ENCODE measurements at regions not wholly inside any gene's neighbourhood (a gene's known extent, or its start where the extent isn't known, plus 50 kb on each side); places are given as distances from the start of the nearest gene placed in this dataset.

- TF ChIP-seq FOS (IDR thresholded peaks at IDR 0.05; ENCODE audit: low read depth, low read length), result no peak
- TF ChIP-seq USF2 (IDR thresholded peaks at IDR 0.05; ENCODE audit: low read depth, low read length), result no peak
- TF ChIP-seq MAFK (IDR thresholded peaks at IDR 0.05; ENCODE audit: low read depth, low read length), result no peak
- TF ChIP-seq CTCF (conservative IDR thresholded peaks at IDR 0.05; ENCODE audit: low read depth, low read length), result no peak
- no peak for TF ChIP-seq CEBPB (IDR thresholded peaks at IDR 0.05; ENCODE audit: low read depth, low read length)
- TF ChIP-seq RAD21 (IDR thresholded peaks at IDR 0.05; ENCODE audit: low read length), result no peak
- no peak for TF ChIP-seq MXI1 (IDR thresholded peaks at IDR 0.05; ENCODE audit: borderline replicate concordance, low read depth, low read length)
- TF ChIP-seq NFE2L2 (IDR thresholded peaks at IDR 0.05; ENCODE audit: low read depth, low read length), result no peak
- no peak for TF ChIP-seq POLR2A (IDR thresholded peaks at IDR 0.05; ENCODE audit: low read depth, low read length)
- no peak for TF ChIP-seq CHD1 (IDR thresholded peaks at IDR 0.05; ENCODE audit: low read depth, low read length)
- no peak for TF ChIP-seq ELK1 (IDR thresholded peaks at IDR 0.05; ENCODE audit: borderline replicate concordance, low read depth, low read length)
- TF ChIP-seq SMC3 (IDR thresholded peaks at IDR 0.05; ENCODE audit: low read depth, low read length), result no peak
- TF ChIP-seq RFX5 (IDR thresholded peaks at IDR 0.05; ENCODE audit: low read depth, low read length), result no peak
- no peak for TF ChIP-seq BHLHE40 (IDR thresholded peaks at IDR 0.05; ENCODE audit: low read depth, low read length)
- no peak overlapping the region for H3K18ac ChIP-seq (ENCODE audit: low read depth, low read length)
- no peak overlapping the region for H2BK5ac ChIP-seq (ENCODE audit: low read depth, low read length, poor library complexity, severe bottlenecking)
- no peak overlapping the region for H2BK20ac ChIP-seq (ENCODE audit: low read depth, low read length)
- dilution Hi-C loops (cut with HindIII; ENCODE audit: low sequenced_read_pairs, unreplicated experiment) (no loop called here), intact Hi-C loops (cut with micrococcal nuclease) (no loop called here), in situ Hi-C loops (cut with MboI; ENCODE audit: low sequenced_read_pairs) (no loop called here)
- no peak overlapping the region for H3K9ac ChIP-seq (ENCODE audit: low read depth, low read length)
- H3K56ac ChIP-seq (ENCODE audit: extremely low read depth, insufficient read depth, low read length), result no peak overlapping the region
- no peak overlapping the region for H3K4me3 ChIP-seq (ENCODE audit: insufficient read depth, low read depth, low read length)
- H3K27me3 ChIP-seq (ENCODE audit: control insufficient read depth, insufficient read depth, low read length), result no peaks in the 10 kb centered on the region
- no peak overlapping the region for H2AK9ac ChIP-seq (replicated peaks; ENCODE audit: low read depth, low read length, poor library complexity)
- H3K23ac ChIP-seq (ENCODE audit: low read depth, low read length), result no peak overlapping the region
- H2AFZ ChIP-seq (replicated peaks; ENCODE audit: low read length, poor library complexity), result no peak overlapping the region
- H4K91ac ChIP-seq (ENCODE audit: insufficient read depth, low read depth, low read length), result no peak overlapping the region
- H3K14ac ChIP-seq (replicated peaks; ENCODE audit: low read depth, low read length), result no peak overlapping the region
- H4K5ac ChIP-seq (ENCODE audit: low read depth, low read length), result no peak overlapping the region
- 93% methylated on average over 9 of the region's 22 CpGs; no CpG with 5 or more reads in 1 of the 2 experiments for WGBS, 2 experiments (ENCODE audit: extremely low coverage in 2 of 2, insufficient read length in 1 of 2)
- no TSS peak for BruUV-seq (replicated peaks)
- POLR2A ChIA-PET (ENCODE audit: unreplicated experiment), result interaction anchor here (0.6 kb wide), 1 partner anchor 643 kb away, joined by 3 read pairs; no protein-coding TSS in a partner anchor
- H3K9me1 ChIP-seq (ENCODE audit: insufficient read depth, low read length), result no peaks in the 10 kb centered on the region
- no peaks in the 10 kb centered on the region for H4K20me1 ChIP-seq (ENCODE audit: insufficient read depth, low read length)
- H2BK15ac ChIP-seq (ENCODE audit: low read depth, low read length), result no peak overlapping the region
- no peaks in the 10 kb centered on the region for H3K36me3 ChIP-seq (ENCODE audit: control insufficient read depth, insufficient read depth, low read length)
- no peak overlapping the region for H3K4me2 ChIP-seq (ENCODE audit: low read depth, low read length)
- DNase-seq (no peak), ATAC-seq (ENCODE audit: low read depth) (no peak)
- no peak overlapping the region for H2AK5ac ChIP-seq (ENCODE audit: low read depth, low read length)
- H2BK120ac ChIP-seq (ENCODE audit: low read depth, low read length), result no peak overlapping the region
- H3K9me3 ChIP-seq (ENCODE audit: control insufficient read depth, insufficient read depth, low read length), result peaks cover 2% of the 10 kb centered on the region; the same call in 1 of the 2 replicates
- CTCF ChIA-PET, result no interaction called here
- H3K4ac ChIP-seq (ENCODE audit: low read depth, low read length), result no peak overlapping the region
- no peaks in the 10 kb centered on the region for H3K79me1 ChIP-seq (ENCODE audit: low read depth in 1 of 2, low read length in 2 of 2)
- H4K8ac ChIP-seq (ENCODE audit: low read depth in 2 of 2, low read length in 2 of 2), result no peak overlapping the region
- no peak overlapping the region for H3K27ac ChIP-seq (ENCODE audit: insufficient read depth, low read length)
- H3K4me1 ChIP-seq (ENCODE audit: control insufficient read depth, insufficient read depth, low read length), result no peaks in the 10 kb centered on the region
These were observed 1012.1 kb downstream of the CNTNAP5 start for GRCh38 chr2:125037135-125037653.

Measured in IMR-90 (cell line).